ENCODE measurements at regions not wholly inside any gene's neighbourhood (a gene's known extent, or its start where the extent isn't known, plus 50 kb on each side); places are given as distances from the start of the nearest gene placed in this dataset.
A peak's percentile ranks its signal among the peaks of the same experiment; 100 is the strongest.

DNA sequence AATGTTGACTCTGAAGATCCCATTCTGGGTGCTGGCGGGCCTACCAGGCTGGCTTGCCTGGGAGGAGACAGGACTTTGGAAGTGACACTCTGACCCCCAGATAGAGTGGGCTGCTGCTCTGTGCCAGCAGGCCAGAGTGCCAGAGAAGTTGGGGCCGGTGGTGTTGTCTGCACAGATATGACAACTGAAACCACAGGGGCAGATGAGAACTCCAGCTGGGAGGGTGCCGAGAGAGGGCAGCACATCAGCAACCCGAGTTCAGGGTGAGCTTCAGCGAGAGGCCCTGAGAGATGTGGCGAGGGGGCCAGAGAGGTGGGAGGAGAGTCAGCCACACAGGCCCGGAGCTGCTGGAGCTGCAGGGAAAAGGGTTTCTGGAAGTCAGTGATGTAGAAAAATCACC is 193.2 kb upstream of the MGMT start:
- H3K4me3 ChIP-seq (ENCODE audit: low read depth, low read length) = no peak overlapping the region
- no peak for DNase-seq (ENCODE audit: low read depth)
- TF ChIP-seq, protein P1, sequence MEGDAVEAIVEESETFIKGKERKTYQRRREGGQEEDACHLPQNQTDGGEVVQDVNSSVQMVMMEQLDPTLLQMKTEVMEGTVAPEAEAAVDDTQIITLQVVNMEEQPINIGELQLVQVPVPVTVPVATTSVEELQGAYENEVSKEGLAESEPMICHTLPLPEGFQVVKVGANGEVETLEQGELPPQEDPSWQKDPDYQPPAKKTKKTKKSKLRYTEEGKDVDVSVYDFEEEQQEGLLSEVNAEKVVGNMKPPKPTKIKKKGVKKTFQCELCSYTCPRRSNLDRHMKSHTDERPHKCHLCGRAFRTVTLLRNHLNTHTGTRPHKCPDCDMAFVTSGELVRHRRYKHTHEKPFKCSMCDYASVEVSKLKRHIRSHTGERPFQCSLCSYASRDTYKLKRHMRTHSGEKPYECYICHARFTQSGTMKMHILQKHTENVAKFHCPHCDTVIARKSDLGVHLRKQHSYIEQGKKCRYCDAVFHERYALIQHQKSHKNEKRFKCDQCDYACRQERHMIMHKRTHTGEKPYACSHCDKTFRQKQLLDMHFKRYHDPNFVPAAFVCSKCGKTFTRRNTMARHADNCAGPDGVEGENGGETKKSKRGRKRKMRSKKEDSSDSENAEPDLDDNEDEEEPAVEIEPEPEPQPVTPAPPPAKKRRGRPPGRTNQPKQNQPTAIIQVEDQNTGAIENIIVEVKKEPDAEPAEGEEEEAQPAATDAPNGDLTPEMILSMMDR (IDR thresholded peaks at IDR 0.05; ENCODE audit: insufficient read depth, low read depth, low read length, missing control alignments) = no peak

DNA sequence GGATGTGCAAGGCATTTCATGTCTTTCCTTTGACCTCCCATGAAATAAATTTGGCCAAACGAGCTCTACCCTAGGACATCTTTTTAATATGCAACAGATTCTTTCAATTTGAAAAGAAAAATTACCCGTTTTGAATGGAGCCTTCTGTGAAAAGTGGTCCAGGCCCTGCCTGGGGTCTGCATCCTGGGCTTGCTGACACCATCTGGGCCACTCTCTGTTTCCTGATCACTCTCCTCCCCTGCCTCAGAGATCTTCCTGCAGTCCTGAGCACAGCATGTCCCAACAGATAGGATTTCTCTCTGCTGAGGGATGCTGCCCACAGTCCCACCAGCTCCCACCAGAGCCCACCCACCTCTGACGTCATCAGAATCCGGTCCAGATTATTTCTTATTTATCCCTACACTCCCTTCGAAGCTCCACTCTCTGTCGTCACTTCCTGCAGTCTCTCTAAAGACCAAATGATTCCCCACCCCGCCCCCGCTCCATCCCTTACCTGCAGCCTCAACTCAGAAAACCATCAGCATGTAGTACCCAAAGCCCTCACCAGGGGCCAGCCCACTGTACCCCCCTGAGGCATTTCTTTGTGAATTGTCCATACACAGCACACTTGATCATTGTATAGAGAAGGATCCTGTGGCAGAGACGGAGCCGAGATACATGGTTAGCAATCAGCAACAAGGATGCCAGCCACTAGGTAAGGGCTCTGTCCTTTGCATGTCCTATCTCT is 192.1 kb upstream of the MGMT start:
- TF ChIP-seq, protein P1 (IDR thresholded peaks at IDR 0.05; ENCODE audit: insufficient read depth, low read depth, low read length, missing control alignments) = peak; percentile 11
- H3K4me3 ChIP-seq (ENCODE audit: low read depth, low read length) = no peak overlapping the region
- DNase-seq (ENCODE audit: low read depth) = no peak

DNA sequence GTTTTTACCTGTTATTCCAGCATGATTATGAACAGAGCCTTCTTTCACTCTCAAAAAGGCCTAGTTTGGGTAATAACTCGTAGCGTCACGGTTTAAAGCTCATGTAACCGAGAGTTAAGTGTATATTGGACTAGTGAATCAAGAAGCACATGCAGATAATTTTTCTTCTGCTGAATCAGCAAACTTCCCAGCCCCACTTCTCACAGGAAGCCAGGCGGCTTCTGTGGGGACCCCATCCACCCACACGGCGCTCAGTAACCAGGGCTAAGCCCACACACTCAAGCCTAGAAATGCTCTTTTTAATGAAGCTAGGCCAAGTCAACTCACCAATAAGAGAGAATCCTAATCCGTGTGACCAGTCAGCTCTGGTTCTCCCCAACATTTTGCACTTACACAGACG is 191.2 kb upstream of the MGMT start:
- no peak for DNase-seq (ENCODE audit: low read depth)
- no peak overlapping the region for H3K4me3 ChIP-seq (ENCODE audit: low read depth, low read length)
- TF ChIP-seq, protein P1 (IDR thresholded peaks at IDR 0.05; ENCODE audit: insufficient read depth, low read depth, low read length, missing control alignments) = no peak

DNA sequence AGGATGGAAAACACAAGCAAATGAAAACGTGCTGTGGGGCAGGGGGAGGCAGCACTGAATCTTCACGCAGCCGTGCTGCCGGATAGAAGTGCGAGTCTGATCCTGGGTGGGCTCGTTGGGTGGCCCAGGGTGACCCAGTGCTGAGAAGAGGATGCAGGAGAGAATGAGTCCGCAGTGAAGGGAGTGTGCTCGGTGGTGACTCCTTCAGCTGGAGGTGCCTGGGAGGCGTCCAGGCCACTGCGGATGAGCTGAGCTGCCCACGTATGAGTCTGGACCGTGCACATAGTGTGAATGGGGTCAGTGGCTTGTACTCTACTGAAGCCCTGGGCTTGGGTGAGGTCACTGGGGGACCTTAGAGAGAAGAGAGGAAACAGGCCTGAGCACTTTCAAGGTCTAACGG is 190.0 kb upstream of the MGMT start:
- TF ChIP-seq, protein P1 (IDR thresholded peaks at IDR 0.05; ENCODE audit: insufficient read depth, low read depth, low read length, missing control alignments) = no peak

DNA sequence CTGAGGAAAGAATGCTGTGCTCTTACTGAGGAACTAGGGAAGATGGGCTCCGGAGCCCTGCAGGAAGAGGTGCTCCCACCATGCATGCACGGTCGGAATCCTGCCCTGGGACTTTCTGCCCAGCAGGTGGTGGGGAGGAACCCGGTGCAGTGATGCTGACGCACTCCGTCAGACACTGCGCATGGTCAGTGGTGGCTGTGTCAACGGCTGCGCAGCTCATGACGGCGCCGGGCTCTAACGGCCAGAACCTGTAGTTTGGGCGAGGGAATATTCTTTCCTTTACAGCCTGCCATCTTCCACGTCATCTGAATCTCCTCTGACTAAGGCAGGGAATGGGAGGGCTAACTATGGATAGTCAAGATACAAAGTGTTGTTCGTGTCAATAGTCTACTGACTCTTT is 189.2 kb upstream of the MGMT start:
- no peak overlapping the region for H3K4me3 ChIP-seq (ENCODE audit: low read depth, low read length)
- DNase-seq (ENCODE audit: low read depth) = no peak
- TF ChIP-seq, protein P1 (IDR thresholded peaks at IDR 0.05; ENCODE audit: insufficient read depth, low read depth, low read length, missing control alignments) = no peak

More for the DNA sequence above, 190.0 kb upstream of the MGMT start:
- no peak for DNase-seq (ENCODE audit: low read depth)
- no peak overlapping the region for H3K4me3 ChIP-seq (ENCODE audit: low read depth, low read length)

DNA sequence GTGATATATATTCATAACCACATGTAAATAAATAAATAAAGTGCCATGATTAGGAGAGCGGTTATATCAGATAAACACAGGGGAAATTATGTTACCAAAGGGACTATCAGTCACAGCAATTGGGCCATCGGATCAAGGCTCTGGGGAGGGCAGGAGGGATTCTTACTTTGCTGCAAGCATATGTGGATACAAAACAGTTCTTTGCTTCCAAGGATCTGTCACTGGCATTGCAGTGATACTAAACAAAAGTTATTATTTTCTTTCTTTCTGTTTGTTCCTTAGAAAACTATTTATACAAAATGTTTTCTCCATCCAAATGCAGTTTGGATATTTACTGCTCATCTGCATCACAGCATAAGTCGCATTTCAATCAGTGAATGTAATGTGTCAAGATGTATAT is 188.4 kb upstream of the MGMT start:
- TF ChIP-seq, protein P1 (IDR thresholded peaks at IDR 0.05; ENCODE audit: insufficient read depth, low read depth, low read length, missing control alignments) = no peak
- no peak overlapping the region for H3K4me3 ChIP-seq (ENCODE audit: low read depth, low read length)
- no peak for DNase-seq (ENCODE audit: low read depth)

Measured in GM12865 (cell line).